Endothelial cell of umbilical vein (primary cell): ENCODE measurements at regions not wholly inside any gene's neighbourhood (a gene's known extent, or its start where the extent isn't known, plus 50 kb on each side); places are given as distances from the start of the nearest gene placed in this dataset.

Experiments used
- BruUV-seq: library from RNA; stranded (reverse); fragments of 400-500 nt; replicated peaks from 2 replicates; lab custom pipeline; 2021; lab: Mats Ljungman, UMichigan
- CTCF ChIA-PET: fragments of 300-600, 350-600 bp; sonication (Branson Sonifier 250); formaldehyde crosslinking; loops from one replicate; lab custom pipeline; 2021; ENCODE audit warnings: antibody characterized with exemption, inconsistent platforms; lab: Charles Lee
- POLR2A ChIA-PET: fragments of 300-600, 350-600 bp; sonication (Branson Sonifier 250); formaldehyde crosslinking; loops from one replicate; lab custom pipeline; 2021; ENCODE audit warnings: antibody characterized with exemption, inconsistent platforms; lab: Charles Lee
- DNase-seq: peaks from one replicate; pipeline ENCODE4 v3.0.0-alpha.2; 2011; ENCODE audit warnings: low read depth, low spot score
- FAIRE-seq: peaks from 2 replicates; lab custom pipeline; 2011; peaks lifted over from hg19 to GRCh38; lab: Jason Lieb, UNC
- H2AFZ ChIP-seq: 2 replicates; pipeline ENCODE4 v1.6.0; 2012; ENCODE audit warnings: low read depth, low read length, control low read depth, inconsistent platforms
- H3K27ac ChIP-seq: 2 replicates; pipeline ENCODE4 v1.5.1; 2011; ENCODE audit warnings: low read depth, mild to moderate bottlenecking, control low read depth, low read length, moderate library complexity; ENCODE audit not compliant: insufficient read depth
- H3K27me3 ChIP-seq, 2 experiments: 2 replicates each; pipeline versions ENCODE4 v1.6.0 to v1.6.1; 2011; ENCODE audit warnings: low read length in 2 of 2, mixed read lengths in 1 of 2; ENCODE audit not compliant: control insufficient read depth in 2 of 2, insufficient read depth in 2 of 2
- H3K36me3 ChIP-seq, 2 experiments: 2 replicates in 1 of 2; 3 replicates in 1 of 2; pipeline ENCODE4 v1.5.1; 2011; ENCODE audit warnings: low read length in 2 of 2, mild to moderate bottlenecking in 1 of 2, moderate library complexity in 1 of 2; ENCODE audit not compliant: control insufficient read depth in 2 of 2, insufficient read depth in 2 of 2; ENCODE audit errors: extremely low read depth in 1 of 2
- H3K4me1 ChIP-seq: 3 replicates; pipeline ENCODE4 v1.5.1; 2011; ENCODE audit warnings: mild to moderate bottlenecking, low read length; ENCODE audit not compliant: control insufficient read depth, insufficient read depth; ENCODE audit errors: extremely low read depth
- H3K4me2 ChIP-seq: 2 replicates; pipeline ENCODE4 v1.6.1; 2011; ENCODE audit warnings: low read length, control low read depth, mixed read lengths; ENCODE audit not compliant: insufficient read depth
- H3K4me3 ChIP-seq, 3 experiments: fragments of 200-600 bp in 1 of 3; sonication (generic), shearing (Covaris generic) in 1 of 3; replicated peaks in 1 of 3; 2 replicates each; pipeline ENCODE4 v1.5.1; 2011 to 2016; ENCODE audit warnings: control low read depth in 3 of 3, low read length in 3 of 3, mild to moderate bottlenecking in 2 of 3, inconsistent platforms in 1 of 3, low read depth in 1 of 3, moderate library complexity in 1 of 3; ENCODE audit not compliant: insufficient read depth in 1 of 3
- H3K79me2 ChIP-seq: 2 replicates; pipeline ENCODE4 v1.6.0; 2012; ENCODE audit warnings: low read length, inconsistent platforms; ENCODE audit not compliant: control insufficient read depth, insufficient read depth
- H3K9ac ChIP-seq: replicated peaks from 2 replicates; pipeline ENCODE3; 2011; ENCODE audit warnings: low read length, control low read depth; ENCODE audit not compliant: insufficient read depth; ENCODE audit errors: extremely low read depth
- H3K9me1 ChIP-seq: replicated peaks from 3 replicates; pipeline ENCODE4 v1.6.0; 2011; ENCODE audit warnings: mild to moderate bottlenecking, low read length; ENCODE audit not compliant: control insufficient read depth, insufficient read depth; ENCODE audit errors: extremely low read depth
- H3K9me3 ChIP-seq: replicated peaks from 2 replicates; pipeline ENCODE4 v1.5.1; 2012; ENCODE audit warnings: low read length, inconsistent platforms; ENCODE audit not compliant: control insufficient read depth, insufficient read depth
- H4K20me1 ChIP-seq: replicated peaks from 2 replicates; pipeline ENCODE3; 2011; ENCODE audit warnings: mild to moderate bottlenecking, low read length; ENCODE audit not compliant: control insufficient read depth, insufficient read depth; ENCODE audit errors: extremely low read depth
- CTCF ChIP-seq, 2 donors: IDR thresholded peaks; 1 replicate in 1 of 2; 2 replicates in 1 of 2; pipeline ENCODE4 v1.5.1; 2011; ENCODE audit warnings: low read length in 2 of 2, mild to moderate bottlenecking in 2 of 2, moderate library complexity in 2 of 2, control low read depth in 1 of 2, inconsistent platforms in 1 of 2, low read depth in 1 of 2; ENCODE audit not compliant: insufficient read depth in 1 of 2; ENCODE audit errors: extremely low read depth in 1 of 2
- EZH2 ChIP-seq: IDR thresholded peaks from 2 replicates; pipeline ENCODE4 v1.6.1; 2012; ENCODE audit warnings: borderline replicate concordance, low read depth, mild to moderate bottlenecking, moderate library complexity, low read length, inconsistent platforms; ENCODE audit not compliant: severe bottlenecking
- FOS ChIP-seq: IDR thresholded peaks from 2 replicates; pipeline ENCODE4 v1.6.1; 2011; ENCODE audit warnings: mild to moderate bottlenecking, low read length, moderate library complexity, borderline replicate concordance; ENCODE audit not compliant: insufficient read depth
- GATA2 ChIP-seq: IDR thresholded peaks from 2 replicates; pipeline ENCODE4 v1.7.0; 2011; ENCODE audit warnings: low read depth, mild to moderate bottlenecking, moderate library complexity, mixed read lengths, low read length; ENCODE audit not compliant: insufficient read length, insufficient read depth
- JUN ChIP-seq: IDR thresholded peaks from 2 replicates; pipeline ENCODE4 v1.6.1; 2011; ENCODE audit warnings: borderline replicate concordance, low read depth; ENCODE audit not compliant: insufficient read length, insufficient read depth
- MYC ChIP-seq: IDR thresholded peaks from one replicate; pipeline ENCODE4 v1.6.1; 2011; ENCODE audit warnings: mild to moderate bottlenecking, low read depth, low read length
- POLR2A ChIP-seq: IDR thresholded peaks from 2 replicates; pipeline ENCODE4 v1.6.1; 2012; ENCODE audit warnings: low read depth, mild to moderate bottlenecking, control low read depth, low read length
- POLR2AphosphoS5 ChIP-seq: IDR thresholded peaks from 2 replicates; pipeline ENCODE4 v1.6.1; 2012; ENCODE audit warnings: low read depth, mild to moderate bottlenecking, control low read depth, low read length, moderate library complexity; ENCODE audit not compliant: insufficient read depth
- dilution Hi-C: fragments of 300-500 bp; cut with MboI; formaldehyde crosslinking; loops from one replicate; pipeline ENCODE4 v1.15.0; 2019; ENCODE audit warnings: low sequenced_read_pairs; ENCODE audit not compliant: extremely low pct_ligation_motif_present
- intact Hi-C: fragments of 100-400 bp; cut with micrococcal nuclease; formaldehyde crosslinking; loops from one replicate; pipeline ENCODE4 v1.10.0; 2022
- TF ChIP-seq, protein P1 (sequence below): IDR thresholded peaks from 2 replicates; pipeline ENCODE4 v1.6.1; 2011; ENCODE audit not compliant: insufficient read depth, insufficient read length

DNA sequence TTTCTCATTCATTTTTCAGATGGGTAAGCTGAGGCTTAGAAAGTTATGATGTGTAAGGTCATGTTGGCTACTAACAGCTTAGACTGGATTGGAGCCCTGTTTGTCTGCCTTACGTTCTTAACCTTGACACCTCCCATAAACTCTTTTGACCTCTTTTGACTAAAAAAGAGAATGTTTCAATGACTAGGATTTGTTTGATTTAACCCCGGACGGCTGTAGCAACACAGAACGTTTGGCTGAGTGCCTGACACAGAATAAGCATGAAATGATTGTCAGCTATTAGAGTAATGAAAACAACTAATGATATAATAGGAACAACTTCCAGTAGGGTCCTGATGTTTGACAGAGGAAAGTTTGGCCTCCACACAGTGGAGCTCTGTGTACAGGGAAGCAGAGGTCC, 83.3 kb upstream of the PDZD8 start:
- Histone ChIP-seq H3K27ac (no peak overlapping the region), H3K4me1 (peaks cover 57% of the 10 kb centered on the region), H3K4me2 (no peak overlapping the region), H3K27me3 (no peaks in the 10 kb centered on the region), H3K4me3 (no peak overlapping the region), H3K36me3 (no peaks in the 10 kb centered on the region), H4K20me1 (no peaks in the 10 kb centered on the region), H2AFZ (no peak overlapping the region), H3K79me2 (no peaks in the 10 kb centered on the region), H3K9me3 (no peaks in the 10 kb centered on the region), H3K9me1 (no peaks in the 10 kb centered on the region), H3K9ac (no peak overlapping the region)
- intact Hi-C loops = loop anchor here (5.0 to 10.0 kb wide), 2 partner anchors 84 to 1296 kb away; partner anchors contain the start of genes CACUL1 and EMX2
- TF ChIP-seq, protein P1, sequence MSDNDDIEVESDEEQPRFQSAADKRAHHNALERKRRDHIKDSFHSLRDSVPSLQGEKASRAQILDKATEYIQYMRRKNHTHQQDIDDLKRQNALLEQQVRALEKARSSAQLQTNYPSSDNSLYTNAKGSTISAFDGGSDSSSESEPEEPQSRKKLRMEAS = no peak
- ChIA-PET POLR2A (no interaction called here), CTCF (interaction anchor here (1.6 to 9.7 kb wide), 4 partner anchors 10 to 21 kb away, joined by 4 to 190 read pairs (median 10); no protein-coding TSS in a partner anchor)
- peak; percentile 81 for DNase-seq
- dilution Hi-C loops = no loop called here
- BruUV-seq = no TSS peak
- FAIRE-seq = peak; percentile 63

DNA sequence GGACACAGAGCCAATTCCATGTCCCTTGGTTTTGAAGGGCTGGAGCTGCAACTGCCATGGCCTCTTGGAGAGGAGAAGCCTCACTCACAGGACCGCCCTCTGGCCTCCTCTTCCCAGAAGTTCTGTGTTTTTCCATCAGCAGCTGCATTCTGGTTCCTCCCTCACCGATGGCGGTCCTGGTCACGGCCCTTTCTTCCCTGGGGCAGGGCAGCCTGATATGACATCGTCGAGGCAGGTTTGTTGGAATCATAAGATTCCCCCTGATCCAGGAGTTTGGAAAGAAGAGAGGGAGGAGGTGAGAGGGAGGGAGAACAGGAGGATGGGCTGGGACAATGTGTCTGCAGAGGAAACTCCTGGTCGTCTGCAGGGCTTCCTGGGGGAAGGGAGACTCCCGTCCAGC, 82.7 kb upstream of the PDZD8 start:
- CTCF ChIA-PET = interaction anchor here (1.2 to 9.7 kb wide), 6 partner anchors 9 to 22 kb away, joined by 4 to 190 read pairs (median 8); no protein-coding TSS in a partner anchor
- dilution Hi-C loops (no loop called here), intact Hi-C loops (loop anchor here (1.0 to 10.0 kb wide), 3 partner anchors 83 to 1297 kb away; partner anchors contain the start of genes CACUL1, EMX2 and PDZD8)

More for the DNA sequence above, 82.7 kb upstream of the PDZD8 start:
- Histone ChIP-seq H3K36me3 (no peaks in the 10 kb centered on the region), H3K27me3 (no peaks in the 10 kb centered on the region), H3K9me3 (no peaks in the 10 kb centered on the region), H3K9me1 (no peaks in the 10 kb centered on the region), H3K4me1 (peaks cover 57% of the 10 kb centered on the region), H2AFZ (no peak overlapping the region), H4K20me1 (no peaks in the 10 kb centered on the region), H3K9ac (no peak overlapping the region), H3K27ac (peak overlapping the region; percentile 78), H3K4me3 (no peak overlapping the region), H3K79me2 (no peaks in the 10 kb centered on the region), H3K4me2 (no peak overlapping the region)
- POLR2A ChIA-PET = no interaction called here
- BruUV-seq = no TSS peak
- peak; percentile 25 for DNase-seq
- FAIRE-seq = no peak
- no peak for TF ChIP-seq POLR2AphosphoS5
- TF ChIP-seq, protein P1 = no peak
- no peak for TF ChIP-seq GATA2
- no peak for TF ChIP-seq JUN
- no peak for TF ChIP-seq FOS
- TF ChIP-seq EZH2 = no peak
- TF ChIP-seq MYC = no peak
- TF ChIP-seq POLR2A = no peak
- TF ChIP-seq CTCF (IDR thresholded peaks at IDR 0.05; ENCODE audit: extremely low read depth in 1 of 2, insufficient read depth in 1 of 2, low read depth in 1 of 2, low read length in 2 of 2) = no peak
